ENCODE measurements at regions not wholly inside any gene's neighbourhood (a gene's known extent, or its start where the extent isn't known, plus 50 kb on each side); places are given as distances from the start of the nearest gene placed in this dataset.

DNA sequence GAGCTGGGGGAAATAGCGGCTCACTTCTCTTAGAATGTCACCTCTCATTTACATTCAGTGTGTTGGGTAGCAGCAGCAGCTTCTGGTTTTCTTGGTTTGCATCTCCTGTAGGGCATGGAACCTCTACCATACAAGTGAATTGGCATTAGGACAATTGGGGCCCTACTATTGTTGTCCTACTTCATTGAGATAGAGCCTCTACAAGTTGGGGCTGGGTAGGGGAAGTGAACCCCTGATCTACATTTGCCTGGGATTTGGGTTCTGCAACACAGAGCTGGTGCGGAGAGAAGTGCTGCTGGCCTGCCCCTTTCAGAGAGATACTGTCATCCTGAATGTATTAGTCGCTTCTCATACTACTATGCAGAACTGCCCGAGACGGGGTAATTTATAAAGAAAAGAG lies 391.6 kb upstream of the HS6ST1 start:
- no peak for DNase-seq

DNA sequence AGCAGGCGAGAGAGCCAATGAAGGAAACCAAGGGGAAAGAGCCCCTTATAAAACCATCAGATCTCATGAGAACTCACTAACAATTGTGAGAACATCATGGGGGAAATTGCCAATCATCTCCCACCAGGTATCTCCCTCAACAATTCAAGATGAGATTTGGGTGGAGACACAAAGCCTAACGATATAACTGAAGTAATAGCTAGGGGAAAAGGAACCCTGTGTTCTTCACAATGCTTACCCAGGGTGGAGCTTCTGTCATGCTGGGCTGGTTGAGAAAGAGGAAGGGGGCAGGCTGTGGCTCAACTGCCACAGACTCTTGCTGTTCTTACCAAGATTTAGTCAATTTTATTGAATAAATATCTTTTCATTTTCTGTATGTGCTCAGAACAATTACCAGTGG lies 392.1 kb upstream of the HS6ST1 start:
- no peak for DNase-seq

DNA sequence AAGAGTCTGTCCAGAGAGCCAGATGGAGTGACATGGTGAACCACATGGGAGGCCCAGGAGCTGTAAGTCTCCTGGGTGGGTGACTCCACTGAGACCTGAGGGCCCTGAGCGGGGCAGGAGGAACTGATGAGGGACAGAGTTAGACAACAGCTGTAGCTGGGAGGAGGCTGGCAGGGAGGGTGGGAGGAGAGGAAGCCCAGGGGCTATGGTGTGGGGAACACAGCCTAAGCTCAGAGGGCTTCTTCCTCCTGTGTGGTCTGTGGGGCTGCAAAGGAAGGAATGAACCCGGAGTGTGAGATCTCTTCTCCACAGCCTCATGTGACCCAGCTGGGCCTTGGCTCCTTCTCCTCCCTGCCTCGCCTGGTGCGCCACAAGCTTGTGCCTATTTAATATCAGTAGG lies 395.6 kb upstream of the HS6ST1 start:
- DNase-seq = no peak

DNA sequence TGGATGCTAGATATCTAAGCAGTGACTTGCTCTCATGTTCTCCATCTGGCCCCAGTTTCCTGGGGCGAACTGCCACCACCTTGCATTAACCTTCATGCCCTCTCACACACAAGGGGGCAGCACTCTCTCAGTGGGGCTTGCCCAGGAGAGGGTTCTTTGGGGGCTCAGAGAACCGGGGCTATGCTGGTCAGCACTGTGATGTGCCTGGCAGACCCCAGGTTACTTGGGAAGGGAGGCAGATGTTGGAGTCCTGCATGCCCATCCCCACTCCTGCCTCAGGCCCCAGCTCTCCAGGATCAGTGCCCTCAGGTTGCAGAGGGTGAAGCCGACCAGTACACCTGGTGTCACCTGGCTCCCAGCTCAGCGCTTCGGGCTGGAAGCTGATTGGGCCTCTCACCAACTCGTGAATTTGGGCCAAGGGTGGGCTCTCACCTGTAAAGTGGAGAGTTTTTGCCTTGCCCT lies 396.2 kb upstream of the HS6ST1 start:
- DNase-seq = no peak

DNA sequence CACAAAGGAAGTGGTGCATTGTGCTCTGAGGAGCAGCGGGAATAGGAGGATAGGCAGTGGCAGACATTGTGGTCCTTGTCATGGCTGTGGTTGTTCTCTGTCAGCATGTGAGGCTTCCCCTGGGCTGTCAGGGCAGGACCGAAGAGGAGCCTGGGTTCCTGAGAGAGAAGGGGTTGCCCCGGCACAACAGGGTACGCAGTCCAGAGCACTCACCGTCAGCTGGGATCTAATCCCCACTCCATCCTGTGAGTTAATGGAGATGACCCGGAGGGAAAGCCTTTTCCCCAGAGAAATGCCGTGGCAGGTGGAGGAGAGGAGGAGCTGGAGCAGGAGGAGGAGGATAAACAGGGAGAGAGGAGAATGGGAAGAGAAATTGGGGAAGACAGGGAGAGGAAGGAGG lies 396.7 kb upstream of the HS6ST1 start:
- DNase-seq = no peak

DNA sequence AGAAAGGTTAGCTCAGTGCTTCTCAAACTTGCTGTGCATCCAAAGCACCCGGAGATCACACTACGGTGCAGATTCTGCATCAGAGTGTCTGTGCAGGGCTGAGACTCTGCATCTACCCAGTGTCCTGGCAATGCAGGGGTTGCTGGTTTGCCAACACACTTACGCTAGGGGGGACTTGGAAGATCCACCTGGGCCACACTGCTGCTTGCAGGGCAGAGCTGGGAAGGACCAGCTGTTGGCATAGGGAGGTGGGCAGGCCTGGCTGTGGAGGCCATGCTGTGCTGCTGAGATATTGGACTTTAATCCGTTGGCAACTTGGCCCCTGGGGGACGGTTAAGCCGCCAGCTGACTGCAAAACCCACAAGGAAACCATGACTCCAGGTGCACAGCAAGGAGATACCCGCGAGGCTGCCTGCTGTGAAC lies 397.6 kb upstream of the HS6ST1 start:
- DNase-seq = no peak

DNA sequence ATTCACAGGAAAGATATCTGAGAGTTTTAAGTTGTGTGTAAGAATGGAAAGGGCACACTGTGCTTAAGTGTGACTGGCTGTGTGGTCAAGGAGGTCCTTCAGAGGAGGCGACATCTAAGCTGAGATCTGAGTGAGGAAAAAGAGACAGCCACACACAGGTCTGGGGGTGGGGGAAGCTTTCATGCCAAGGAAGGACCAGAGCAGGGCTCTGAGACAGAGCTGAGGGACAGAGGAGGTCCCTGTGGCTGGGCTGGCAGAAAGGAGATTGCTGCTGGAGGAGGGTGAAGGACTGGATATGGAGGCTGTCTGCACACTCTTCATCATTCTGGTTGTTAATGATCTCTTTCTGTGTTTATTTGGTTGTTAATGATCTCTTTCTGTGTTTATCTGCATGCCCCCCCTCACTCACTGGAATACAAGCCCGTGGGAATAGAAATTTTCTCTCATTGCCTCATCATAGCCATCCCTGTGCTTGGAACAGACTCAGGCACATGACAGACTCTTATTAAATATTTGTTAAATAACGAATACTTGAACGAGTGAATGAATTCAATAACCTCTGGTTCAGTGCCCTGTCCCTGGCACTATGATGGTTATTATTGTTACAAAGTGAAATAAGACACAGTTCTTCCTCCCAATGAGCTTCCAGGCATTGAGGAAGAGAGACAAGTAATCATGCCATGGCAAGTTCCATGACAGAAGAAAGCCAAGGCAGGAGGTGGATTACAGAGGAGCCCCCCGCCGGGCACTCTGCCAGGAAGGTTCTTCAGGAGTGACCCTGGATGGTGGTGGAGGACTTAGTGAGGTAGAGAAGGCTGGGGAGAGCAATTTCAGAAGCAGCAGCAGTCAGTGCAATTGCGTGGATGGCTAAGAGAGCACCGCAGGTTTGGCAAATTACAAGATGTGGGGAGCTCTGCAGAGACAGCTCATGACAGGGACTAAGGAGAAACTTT lies 399.4 kb upstream of the HS6ST1 start:
- DNase-seq = no peak

DNA sequence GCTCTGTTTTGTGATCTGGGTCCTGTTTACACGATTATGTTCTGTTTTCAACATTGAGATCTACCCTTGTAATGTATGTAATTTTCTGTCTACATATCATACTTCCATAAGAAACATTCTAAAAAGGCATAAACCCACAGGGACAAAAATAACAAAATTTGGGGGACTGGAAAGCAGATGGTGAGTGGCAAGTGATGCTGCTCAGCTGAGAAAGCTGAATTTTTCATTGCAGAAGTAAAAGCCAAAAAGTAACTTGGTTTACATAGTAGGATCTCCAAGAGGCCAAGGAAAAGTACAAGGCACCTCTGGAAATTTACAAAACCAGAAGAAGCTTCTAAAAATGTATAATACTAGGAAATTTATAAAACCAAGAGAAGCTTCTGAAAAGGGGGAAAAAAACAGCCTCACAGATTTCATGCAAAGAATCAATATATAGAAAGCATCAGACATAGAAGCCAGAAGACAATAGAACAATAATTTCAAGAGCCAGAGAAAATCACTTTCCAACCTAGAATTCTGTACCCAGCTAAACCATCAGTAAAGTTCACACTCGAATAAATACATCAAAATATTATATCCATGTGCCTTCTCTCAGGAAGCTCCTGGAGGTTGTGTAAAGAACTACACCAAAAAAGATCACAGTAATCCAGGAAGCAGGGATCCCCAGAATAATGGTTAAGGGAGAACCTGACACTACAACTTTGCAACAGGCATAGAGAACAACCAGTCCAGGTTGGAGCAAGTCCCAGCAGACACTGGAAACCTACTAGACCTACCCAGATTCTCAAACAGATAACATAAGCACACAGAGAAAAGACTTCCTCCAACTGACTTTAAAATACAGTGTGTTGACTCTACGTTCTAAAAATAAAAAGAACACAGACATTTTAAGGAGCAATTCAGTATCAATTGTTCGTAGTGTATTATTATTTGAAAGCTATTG lies 401.7 kb upstream of the HS6ST1 start:
- DNase-seq = no peak

DNA sequence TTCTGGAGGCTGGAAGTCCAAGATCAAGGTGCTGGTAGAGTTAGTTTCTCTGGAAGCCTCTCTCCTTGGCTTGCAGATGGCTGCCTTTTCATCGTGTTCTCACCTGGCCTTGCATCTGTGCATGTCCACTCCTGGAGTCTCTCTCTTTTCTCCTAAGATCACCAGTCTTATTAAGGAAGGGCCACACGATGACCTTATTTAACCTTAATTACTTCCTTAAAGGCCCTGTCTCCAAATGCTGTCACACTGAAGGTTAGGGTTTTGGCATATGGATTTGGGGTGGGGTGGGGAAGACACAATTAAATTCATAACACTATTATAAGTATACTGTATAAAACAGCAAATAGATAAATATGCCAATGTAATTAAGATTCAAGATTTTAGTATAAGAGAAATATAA lies 402.4 kb upstream of the HS6ST1 start:
- no peak for DNase-seq

DNA sequence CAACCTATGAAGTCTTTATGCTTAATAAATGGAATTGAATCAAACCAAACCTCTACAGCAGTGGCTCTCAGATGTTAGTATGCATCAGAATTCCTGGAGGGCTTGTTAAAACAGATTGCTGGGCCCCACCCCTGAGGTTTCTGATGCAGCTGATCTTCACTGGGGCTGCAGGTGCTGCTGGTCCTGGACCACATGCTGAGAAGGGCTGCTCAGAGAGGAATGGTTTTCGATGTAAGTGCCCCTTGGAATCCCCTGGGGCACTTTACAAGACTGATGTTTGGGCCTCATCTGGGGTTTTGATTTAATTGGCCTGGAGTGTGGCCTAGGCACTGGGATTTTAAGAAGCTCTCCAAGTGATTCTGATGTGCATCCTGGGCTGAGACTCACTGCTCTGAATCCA lies 403.8 kb upstream of the HS6ST1 start:
- DNase-seq = no peak

DNA sequence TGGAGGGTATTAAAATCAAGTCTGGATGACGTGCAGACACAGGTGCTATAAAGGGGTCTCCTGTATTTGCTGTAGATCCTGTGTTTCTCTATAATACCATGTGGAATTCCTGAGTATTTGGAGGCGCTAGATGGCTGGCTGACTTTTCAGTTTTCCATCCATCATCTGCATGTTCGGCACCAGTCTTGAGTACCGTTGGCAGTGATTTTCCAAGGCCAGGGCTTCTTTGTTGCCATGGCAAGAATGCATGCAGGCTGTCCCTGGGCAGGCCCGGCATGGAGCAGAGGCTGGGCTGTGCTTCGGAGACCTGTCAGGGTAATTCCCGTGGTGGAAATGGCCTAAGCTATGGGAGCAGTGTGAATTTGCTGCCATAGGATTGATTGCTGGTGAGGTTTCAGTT lies 405.9 kb upstream of the HS6ST1 start:
- no peak for DNase-seq

DNA sequence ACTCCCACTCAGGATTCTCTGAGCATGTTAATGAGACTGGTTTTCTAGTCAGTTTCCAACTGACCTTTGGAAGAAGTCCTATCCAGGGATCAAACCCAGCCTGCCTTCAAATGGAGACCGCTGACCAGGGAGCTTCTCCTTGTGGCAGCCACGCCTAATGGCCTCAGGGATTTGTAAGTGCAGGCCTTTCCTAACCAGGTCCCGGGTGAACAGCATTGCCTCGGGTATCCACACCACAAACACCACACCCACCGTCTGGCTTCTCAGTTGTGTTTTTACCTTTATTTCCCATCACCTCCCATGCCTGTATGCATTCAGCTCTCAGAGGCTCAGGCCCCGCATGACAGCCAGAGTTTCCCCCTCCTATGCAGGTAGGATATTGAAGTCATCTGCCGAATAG lies 406.3 kb upstream of the HS6ST1 start:
- DNase-seq = no peak

DNA sequence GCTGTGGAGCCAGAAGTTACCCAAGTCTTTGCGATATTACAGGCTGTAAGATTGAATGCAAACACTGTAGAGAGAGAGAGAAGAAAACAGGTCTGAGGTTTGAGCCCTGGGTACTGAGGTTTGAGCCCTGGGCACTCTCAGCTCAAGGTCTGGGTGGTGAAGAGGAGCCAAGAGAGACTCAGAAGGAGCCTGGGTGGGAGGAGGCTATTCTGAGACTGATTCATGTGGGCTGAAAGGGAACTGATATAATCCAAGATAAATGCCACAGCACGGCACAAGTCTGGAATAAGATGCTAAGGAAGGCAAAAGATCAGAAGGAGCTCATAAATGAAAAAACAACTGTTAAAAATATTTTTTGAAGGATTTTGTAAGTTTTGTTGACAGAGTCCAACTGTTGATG lies 407.6 kb upstream of the HS6ST1 start:
- DNase-seq = no peak

DNA sequence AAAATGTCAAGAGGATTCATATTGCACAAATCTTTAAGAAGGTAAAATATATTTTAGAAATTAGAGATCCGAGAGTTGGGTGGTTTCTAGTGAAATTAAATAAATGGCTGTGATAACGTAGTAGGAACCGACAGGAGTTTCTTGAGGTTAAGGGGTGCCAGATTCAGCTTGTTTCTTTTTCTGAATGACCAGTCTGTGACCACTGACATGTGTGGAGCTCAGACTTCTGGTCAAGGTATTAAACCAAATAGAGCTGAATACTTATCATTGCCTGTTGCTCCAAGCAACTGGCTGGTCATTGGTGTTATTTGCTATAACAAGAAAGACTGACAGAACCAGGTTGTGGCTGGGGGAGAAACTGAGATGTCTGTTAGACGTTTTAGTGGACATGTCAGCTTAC lies 408.2 kb upstream of the HS6ST1 start:
- no peak for DNase-seq

DNA sequence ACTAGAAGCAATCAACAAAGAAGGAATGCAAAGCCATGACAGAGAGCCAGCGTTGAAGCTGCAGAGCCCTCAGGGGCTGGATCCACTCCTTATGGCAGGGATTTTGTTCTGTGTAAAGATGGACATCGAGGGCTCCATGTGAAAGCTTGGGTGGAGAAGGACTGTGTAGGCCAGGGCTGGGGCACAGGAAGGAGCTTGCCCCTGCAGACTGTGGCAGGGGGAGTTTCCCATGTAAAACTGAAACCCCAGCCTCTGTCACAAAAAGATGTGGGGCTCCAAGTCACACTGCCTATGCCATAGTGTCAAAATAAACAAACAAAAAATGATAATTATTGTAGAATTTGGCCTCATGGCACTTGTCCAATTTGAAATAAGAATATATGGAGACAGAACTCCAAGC lies 408.7 kb upstream of the HS6ST1 start:
- no peak for DNase-seq

DNA sequence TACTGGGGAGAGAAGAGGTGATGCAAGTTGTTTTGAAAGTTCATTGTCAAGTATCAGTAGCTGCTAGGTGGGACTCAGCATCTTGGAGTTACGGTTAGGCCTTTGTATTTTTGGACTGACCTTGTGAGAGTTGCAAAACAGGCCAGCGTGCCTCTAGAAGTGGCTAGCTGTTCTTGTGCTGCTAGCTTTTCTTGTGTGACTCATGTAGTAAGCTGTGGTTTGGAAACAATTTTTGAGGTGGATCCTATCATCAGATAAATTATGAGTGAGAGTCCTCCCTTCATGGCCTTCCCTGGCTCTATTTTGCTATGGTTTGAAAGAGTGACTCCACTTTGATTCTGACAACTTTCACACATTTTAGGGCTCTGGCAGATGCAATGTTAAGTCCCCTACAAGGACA lies 409.2 kb upstream of the HS6ST1 start:
- no peak for DNase-seq

DNA sequence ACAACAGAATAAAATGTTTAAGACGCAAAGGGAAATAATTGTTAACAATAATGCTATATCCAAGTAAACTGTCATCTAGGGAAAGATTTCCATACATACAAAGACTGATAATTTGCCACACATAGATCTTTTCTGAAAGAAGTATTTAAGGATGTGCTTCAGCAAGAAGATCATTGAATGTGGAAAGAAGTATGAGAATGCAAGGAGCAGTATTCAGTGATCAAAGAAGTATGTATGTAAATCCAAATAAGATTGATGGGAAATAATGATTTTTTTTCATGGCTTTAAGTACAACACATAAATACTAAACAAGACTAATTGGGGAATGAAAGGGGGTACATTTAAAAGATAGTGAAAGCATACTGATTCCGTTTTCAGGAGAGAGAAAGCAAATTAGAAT lies 410.4 kb upstream of the HS6ST1 start:
- no peak for DNase-seq

DNA sequence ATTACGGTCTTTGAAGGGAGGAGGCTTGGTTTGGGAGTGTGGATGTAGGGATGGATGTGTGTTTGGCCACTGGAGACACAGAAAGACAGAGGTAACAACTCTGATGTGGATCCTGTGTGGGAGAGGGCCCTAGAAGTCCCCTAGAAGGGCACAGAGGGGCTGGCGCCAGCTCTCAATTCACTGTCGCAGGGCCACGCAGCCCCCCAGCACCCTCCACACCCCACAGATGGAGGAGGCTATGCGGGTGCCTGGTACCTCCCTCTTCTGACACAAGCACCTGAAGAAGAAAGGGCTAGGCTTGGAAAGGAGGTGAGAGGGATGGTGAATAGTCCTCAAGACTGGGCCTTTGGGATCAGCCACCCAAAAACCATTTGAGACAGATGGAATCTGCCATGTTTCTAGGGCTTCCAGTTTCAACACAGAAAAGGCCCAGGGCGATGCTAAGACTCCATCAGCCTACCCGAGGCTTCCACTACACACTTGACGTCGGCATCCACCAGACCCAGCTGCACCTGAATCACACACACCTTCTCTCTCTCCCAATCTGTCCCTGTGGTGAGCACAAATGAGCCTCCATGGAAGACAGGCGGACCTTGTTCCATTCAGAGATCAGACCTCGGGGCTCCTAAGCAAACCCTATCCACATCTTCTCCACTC lies 413.5 kb upstream of the HS6ST1 start:
- no peak for DNase-seq

DNA sequence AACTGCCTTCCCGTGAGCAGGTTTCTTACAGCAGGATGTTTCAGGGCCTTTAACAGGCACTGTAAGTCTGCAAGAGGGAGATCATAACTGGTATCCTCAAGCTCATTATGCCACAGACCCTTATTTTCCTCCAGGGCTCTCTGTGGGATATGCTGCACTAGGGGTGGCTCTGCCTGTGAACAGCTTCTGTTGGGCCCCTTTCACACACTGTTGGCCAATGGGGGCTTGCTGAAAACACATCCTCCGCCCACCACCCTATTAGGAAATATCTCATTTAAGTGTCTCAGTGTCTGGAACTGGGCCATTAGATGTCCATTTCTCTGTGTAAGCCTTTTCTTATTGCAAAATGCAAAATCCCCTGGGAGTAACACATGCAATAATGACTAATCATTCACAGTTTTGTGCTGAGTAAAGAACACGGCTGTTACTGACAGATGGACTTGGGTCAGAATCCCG lies 414.3 kb upstream of the HS6ST1 start:
- DNase-seq = no peak

DNA sequence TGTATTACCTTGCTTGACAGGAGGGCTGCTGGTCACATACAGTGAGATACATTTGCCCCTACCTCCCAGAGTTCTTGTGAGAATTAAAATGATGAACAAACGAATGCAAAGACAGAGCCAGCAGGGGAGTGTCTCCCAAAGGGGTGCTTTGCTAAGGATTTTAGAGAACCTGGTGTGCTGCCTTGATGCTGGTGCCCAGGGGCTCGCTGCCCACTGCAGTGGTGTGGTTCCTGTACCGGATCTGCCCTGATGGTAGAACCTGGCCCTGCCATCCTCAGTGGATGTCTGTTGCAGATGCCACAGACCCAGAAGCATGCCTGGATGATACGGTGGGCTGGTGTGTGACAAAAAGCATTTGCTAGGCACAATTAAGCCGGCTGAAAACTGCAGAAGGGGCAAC lies 414.8 kb upstream of the HS6ST1 start:
- no peak for DNase-seq

DNA sequence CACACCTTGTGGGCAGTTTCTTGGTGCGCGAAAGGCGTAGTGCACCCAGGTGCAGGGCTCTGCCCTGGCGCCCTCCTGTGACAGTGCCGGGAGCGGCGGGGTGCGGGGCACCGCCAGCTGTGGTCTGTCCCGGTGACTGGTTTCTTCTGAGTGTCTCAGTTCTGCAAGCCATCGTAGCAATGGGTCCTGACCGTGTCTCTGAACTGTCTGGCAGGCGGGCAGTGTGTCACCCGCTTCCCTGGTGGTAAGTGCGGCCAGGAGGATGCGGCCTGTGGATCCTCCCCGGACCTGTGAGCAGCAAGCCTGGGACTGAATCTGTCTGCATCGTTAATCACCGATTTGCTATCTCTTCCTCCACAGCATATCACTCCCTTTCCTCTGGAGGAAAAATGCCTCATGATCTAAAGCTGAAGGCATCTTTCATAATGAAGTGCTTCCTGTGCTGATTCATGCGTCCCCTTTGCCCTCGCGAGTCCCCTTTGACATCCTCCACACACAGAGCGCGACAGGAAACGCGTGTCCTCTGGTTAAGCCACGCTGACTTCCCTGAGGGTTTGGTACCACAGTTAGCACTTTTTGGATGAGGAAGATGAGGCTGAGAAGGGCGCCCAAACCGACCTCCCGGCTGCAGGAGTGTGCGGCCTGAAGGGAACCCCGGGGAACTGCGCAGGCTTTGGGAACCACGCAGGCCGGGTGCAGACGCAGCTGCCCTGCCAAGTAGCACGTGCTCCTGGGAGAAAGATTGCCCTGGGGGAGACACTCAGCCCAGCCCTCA lies 416.0 kb upstream of the HS6ST1 start:
- no peak for DNase-seq

DNA sequence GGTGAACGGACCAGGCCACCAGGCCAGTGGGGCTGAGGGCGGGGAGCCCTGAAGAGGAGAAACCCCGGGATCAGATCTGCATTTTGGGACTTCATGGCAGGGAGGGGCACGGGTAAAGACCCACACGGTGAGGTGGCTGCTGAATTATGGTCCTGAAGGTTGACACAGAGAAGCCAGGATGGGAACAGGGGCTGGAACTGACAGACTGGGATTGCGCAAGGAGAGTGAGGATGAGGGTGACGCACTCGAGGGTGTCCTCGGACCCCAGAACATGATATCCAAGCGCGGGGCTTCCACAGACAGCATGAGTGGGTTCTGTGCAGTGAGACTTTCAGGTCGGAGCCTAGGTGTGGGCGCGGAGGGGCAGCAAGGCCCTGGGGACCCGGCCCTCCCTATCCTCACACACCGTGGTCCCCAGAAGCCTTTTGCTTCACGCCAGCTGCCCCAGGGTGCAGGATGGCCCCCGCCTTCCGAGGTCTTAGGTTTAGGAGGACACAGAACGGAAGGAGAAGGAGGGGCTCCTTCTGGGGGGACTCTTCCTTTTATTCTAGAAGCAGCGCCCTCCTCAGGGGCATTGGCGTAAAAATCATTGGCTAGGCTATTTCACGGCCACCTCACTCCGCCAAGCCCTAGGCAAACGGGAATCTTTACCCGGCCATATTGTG lies 416.8 kb upstream of the HS6ST1 start:
- DNase-seq = no peak

Measured in activated gamma-delta T cell (primary cell).